Kasumi-1 (cell line): ENCODE measurements at regions not wholly inside any gene's neighbourhood (a gene's known extent, or its start where the extent isn't known, plus 50 kb on each side); places are given as distances from the start of the nearest gene placed in this dataset.
"Not testable (repeated sequence)": the region's sequence is repeated elsewhere in the genome, so short reads cannot be mapped to it uniquely, and the experiment has no call there.

Experiments
- DNase-seq, 2 experiments: peaks; one replicate each; lab custom pipeline; 2025; lab: John Stamatoyannopoulos, UW

DNA sequence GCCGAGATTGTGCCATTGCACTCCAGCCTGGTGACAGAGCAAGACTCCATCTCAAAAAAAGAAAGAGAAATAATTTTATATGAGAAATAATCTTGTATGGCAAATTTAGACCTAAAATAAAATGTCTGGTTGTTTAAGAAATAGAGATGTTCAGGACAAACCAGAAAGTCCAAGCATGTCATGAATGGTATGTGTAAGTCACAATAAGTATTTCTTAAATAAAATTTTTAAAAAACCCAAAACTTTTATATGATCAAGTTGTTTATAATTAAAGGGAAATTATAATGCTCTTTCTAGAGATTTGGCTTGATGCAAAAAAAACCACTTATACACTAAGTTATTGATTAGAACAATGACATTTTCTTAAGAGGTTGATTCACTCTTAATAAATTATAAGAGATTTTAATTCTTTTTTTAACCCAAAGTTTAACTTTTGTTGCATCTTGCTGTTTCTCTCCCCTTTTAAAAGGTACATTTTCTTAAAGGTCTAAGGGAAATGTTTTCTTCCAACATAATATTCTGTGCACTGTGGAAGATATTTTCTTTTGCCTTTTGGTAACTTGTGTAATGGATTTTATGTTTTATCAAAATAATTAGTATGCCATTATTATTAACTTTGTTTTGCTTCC is 105.7 kb downstream of the RTP4 start:
- peak in 1 of 2 experiments; percentile 4 for DNase-seq

- not testable (repeated sequence) for DNase-seq
These were observed 98.1 kb downstream of the RTP4 start for GRCh38 chr3:187466306-187466705.

GRCh38 chr3:187465503-187465902 is 97.3 kb downstream of the RTP4 start:
- DNase-seq, result no peak

- DNase-seq, result no peak
These were observed 96.5 kb downstream of the RTP4 start for GRCh38 chr3:187464682-187465081.

GRCh38 chr3:187458921-187459320 is 90.7 kb downstream of the RTP4 start:
- no peak for DNase-seq

GRCh38 chr3:187458383-187458782 is 90.2 kb downstream of the RTP4 start:
- no peak for DNase-seq

DNA sequence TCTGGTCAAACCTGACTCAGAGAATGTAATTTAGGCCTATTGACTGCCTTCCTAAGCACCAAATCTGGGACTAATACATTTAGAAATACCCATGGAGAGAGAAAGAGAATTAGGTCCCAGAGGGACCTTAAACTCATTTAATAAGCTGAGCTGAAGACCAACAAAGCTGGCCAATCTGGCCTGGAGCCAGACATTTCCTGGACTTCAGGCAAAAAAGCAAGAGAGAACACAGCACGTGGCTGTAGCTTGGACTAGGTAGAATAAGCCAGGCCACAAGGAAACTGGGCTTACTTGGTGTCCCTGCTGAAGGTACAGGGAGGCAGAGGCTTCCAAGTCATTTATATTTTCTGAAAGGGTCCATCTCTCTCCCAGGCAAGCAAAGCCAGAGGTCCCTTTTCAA is 88.1 kb downstream of the RTP4 start:
- no peak for DNase-seq

GRCh38 chr3:187454085-187454815 is 86.1 kb downstream of the RTP4 start:
- no peak for DNase-seq

- DNase-seq, result no peak
These were observed 82.4 kb downstream of the RTP4 start for GRCh38 chr3:187450431-187451190.

GRCh38 chr3:187448674-187449073 is 80.5 kb downstream of the RTP4 start:
- DNase-seq, result no peak

GRCh38 chr3:187447737-187448136 is 79.6 kb downstream of the RTP4 start:
- no peak for DNase-seq

DNA sequence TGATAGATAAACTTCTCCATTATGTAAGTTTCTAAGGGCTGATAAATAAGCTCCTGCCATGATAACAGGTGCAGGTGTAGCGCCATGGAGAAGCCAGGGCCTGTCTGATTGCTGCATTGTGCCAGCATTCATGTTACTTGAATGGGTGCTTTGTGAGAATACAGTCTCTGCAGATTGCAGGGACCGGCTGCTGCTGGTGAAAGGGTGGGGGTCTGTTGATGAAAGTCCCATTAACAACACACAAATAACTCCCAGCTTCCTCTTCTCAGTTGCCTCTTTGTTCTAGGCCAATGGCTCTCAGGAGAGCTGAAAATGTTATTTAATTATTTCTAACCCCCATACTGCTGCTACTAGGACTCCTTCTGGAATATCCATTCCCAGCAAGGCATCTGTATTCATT is 77.2 kb downstream of the RTP4 start:
- no peak for DNase-seq

DNA sequence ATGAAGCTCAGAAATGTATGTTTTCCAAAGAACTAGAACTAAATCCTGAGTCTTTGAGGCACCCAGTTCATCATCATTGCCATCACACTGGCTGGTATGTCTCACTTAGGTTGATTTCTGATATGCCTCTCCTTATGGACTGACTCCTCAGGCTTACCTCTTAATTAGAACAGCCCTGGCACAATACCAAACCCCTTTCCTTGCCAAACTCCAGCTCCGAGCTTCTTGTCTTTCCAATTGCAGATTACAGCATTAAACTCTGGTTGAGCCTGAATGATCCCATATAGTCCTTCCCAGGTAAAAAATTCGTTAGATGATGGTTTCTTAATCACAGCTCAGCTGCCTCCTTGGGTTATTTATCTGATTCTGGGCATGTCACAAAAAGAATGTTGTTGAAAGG is 66.3 kb downstream of the RTP4 start:
- DNase-seq, result no peak

- DNase-seq, result no peak
These were observed 62.4 kb downstream of the RTP4 start for GRCh38 chr3:187430576-187430975.
